Loucy (cell line): ENCODE measurements at regions not wholly inside any gene's neighbourhood (a gene's known extent, or its start where the extent isn't known, plus 50 kb on each side); places are given as distances from the start of the nearest gene placed in this dataset.

Source experiments
- CTCF ChIP-seq: fragments of 200-600 bp; sonication (generic); conservative IDR thresholded peaks from 2 replicates; pipeline ENCODE4 v1.5.1; 2014; ENCODE audit warnings: mild to moderate bottlenecking, antibody characterized with exemption, low read length
- EZH2phosphoT487 ChIP-seq: fragments of 200-600 bp; IDR thresholded peaks from 2 replicates; pipeline ENCODE4 v1.6.1; 2018; ENCODE audit warnings: antibody characterized with exemption, mild to moderate bottlenecking, moderate library complexity, borderline replicate concordance

DNA sequence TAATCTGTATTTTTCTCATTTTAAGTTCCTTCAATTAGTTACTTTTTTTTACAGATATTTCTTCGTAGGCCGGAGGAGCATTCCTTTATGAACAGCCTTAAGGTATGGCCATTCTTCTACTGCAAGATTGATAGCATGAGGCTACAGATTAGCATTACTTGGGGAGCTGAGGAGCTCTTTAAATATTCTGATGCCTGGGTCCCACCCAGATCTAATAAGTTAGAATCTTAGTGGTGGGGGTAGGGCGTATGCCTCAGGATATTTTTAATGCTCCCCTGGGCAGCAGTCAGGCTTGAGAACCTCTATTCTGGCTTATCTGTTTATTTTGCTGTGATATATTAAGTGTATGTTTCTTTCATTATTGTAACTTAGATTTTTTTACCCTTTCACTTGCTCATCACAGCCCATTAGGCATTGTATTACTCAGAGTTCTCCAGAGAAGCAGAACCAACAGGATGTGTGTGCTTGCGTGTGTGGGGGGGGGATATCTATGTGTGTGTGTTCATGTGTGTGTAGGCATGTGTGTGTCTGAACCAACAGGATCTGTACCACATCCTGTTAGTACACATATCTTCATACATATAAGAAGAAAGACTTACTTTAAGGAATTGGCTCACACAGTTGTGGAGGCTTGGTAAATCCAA lies 91.8 kb upstream of the MTAP start:
- TF ChIP-seq CTCF (no peak), EZH2phosphoT487 (no peak)
